ENCODE measurements at regions not wholly inside any gene's neighbourhood (a gene's known extent, or its start where the extent isn't known, plus 50 kb on each side); places are given as distances from the start of the nearest gene placed in this dataset.
A peak's percentile ranks its signal among the peaks of the same experiment; 100 is the strongest.

DNA sequence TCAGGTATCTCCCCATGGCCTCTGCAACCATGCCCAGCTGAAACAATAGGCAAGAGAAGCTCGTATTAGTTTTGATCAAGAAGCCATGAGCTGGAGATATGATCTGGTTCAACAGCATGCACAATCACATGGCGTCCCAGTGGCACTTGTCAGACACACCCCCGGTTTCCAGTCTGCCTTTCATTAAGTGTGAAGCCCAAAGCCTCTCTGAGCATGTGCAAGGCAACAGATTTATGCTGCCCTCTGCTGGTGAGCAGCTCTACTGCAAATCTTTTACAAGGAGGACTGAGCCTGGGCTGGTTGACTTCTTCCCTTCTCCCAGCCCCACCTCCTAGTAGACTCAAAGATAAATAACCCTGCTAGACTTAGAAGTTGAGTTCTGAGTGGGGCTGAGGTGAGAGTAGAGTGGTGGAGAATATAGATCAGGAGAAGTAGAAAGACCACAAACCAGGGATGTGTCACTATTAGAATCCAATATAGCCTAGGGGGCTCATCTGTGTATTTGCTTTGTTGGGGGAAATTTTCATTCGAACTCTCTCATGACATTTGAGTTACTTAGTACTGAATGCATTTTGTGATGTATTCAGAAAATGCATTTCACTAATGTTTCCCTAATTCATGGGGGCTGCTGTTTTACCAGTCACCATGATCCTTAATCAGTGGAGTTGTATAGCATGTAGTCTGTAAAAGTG, 53.7 kb upstream of the MBIP start:
- no peak overlapping the region for H3K4me3 ChIP-seq (ENCODE audit: low read length)
- H3K27ac ChIP-seq (ENCODE audit: low read depth, low read length): no peak overlapping the region
- Mint-ChIP-seq H3K9me3 (no peaks in the 10 kb centered on the region), H3K27me3 (peaks cover 0 to 4% of the 10 kb centered on the region in 2 donors), H3K4me1 (no peaks in the 10 kb centered on the region), H3K27ac (no peak overlapping the region), H3K4me3 (no peak overlapping the region), H3K36me3 (no peaks in the 10 kb centered on the region)
- ChIA-PET POLR2A (no interaction called here), CTCF (interaction anchor here (1.1 to 1.9 kb wide), 5 partner anchors 15 to 496 kb away, joined by 3 to 8 read pairs (median 4); no protein-coding TSS in a partner anchor)
- no peaks in the 10 kb centered on the region for H3K27me3 ChIP-seq (ENCODE audit: insufficient read depth, low read length, poor library complexity, severe bottlenecking)
- H3K36me3 ChIP-seq (ENCODE audit: insufficient read depth, low read length): no peaks in the 10 kb centered on the region
- H3K4me1 ChIP-seq (ENCODE audit: insufficient read depth, low read length): no peaks in the 10 kb centered on the region
- H3K9me3 ChIP-seq (ENCODE audit: low read length): no peaks in the 10 kb centered on the region
- peak; percentile 26 to 69 (median 33) for DNase-seq

All from CD8-positive, alpha-beta memory T cell (primary cell).